ENCODE measurements at regions not wholly inside any gene's neighbourhood (a gene's known extent, or its start where the extent isn't known, plus 50 kb on each side); places are given as distances from the start of the nearest gene placed in this dataset.
"Not testable (repeated sequence)": the region's sequence is repeated elsewhere in the genome, so short reads cannot be mapped to it uniquely, and the experiment has no call there.

DNA sequence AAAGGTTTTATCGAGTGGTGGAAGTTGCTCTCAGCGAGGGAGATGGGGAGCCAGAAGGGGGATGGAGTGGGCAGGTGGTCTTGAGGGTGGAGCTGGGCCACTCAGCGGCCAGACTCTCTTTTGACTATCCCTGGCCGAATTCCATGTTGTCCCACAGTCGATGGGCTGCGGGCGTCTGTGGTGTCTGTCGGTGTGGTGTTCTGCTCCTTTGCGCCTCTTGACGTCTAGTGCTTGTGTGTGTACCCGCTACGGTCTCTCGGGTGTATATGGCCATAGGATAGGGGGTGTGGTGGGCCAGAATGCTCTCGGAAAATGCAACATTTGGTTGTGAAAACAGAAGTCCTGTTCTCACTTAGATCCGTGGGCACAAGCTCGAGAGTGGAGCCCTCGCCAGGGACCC, 297.0 kb downstream of the CGGBP1 start:
- no peaks in the 10 kb centered on the region for H3K36me3 ChIP-seq (ENCODE audit: insufficient read depth, low read length)
- no peak overlapping the region for H3K9ac ChIP-seq (ENCODE audit: low read depth, low read length)
- no peaks in the 10 kb centered on the region for H3K4me1 ChIP-seq (ENCODE audit: insufficient read depth, low read length)
- no peaks in the 10 kb centered on the region; the same call in 1 of the 2 replicates for H3K9me3 ChIP-seq (ENCODE audit: control insufficient read depth, insufficient read depth, low read length)

DNA sequence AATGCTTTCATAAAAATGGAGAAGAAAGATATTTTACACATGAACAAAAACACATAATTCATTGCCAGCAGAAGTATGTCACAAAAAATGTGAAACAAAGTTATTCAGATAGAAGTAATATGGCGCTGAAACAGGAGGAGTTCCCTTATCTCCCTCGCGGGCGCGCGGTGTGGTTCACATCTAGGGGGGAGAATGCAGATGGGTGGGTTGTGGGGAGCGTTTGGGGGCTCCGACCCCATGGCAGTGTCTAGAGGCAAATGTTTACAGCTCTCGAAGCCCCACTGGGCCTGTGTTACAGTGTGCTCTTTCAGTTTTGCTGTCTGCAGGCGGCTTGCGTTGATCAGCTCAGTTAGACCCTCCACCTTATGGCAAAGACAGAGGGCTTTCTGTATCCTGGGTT, 297.5 kb downstream of the CGGBP1 start:
- Histone ChIP-seq H3K9me3 (ENCODE audit: control insufficient read depth, insufficient read depth, low read length) (no peaks in the 10 kb centered on the region; the same call in 1 of the 2 replicates), H3K9ac (ENCODE audit: low read depth, low read length) (no peak overlapping the region), H3K36me3 (ENCODE audit: insufficient read depth, low read length) (no peaks in the 10 kb centered on the region), H3K4me1 (ENCODE audit: insufficient read depth, low read length) (no peaks in the 10 kb centered on the region)

DNA sequence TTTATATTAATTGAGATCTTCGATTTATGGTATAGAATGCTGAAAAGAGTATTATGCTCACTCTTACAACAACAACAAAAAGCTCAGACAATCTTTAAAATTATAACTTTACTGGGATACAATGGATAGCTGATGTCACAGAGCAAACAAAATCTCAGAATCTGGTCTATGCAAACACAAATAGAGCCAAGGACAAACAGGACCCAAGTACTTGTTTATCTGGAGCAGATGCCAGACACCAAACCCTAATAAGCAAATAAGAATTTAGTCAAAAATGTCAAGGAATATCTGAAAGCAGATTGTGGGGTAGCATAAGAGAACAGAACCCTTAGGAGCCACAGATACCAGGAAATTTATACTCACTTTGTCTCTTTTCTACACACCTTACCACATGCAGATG, 302.2 kb downstream of the CGGBP1 start:
- Histone ChIP-seq H3K4me1 (ENCODE audit: insufficient read depth, low read length) (peaks cover 8% of the 10 kb centered on the region; the same call in 1 of the 2 replicates), H3K9me3 (ENCODE audit: control insufficient read depth, insufficient read depth, low read length) (peaks cover 3% of the 10 kb centered on the region; the same call in 1 of the 2 replicates), H3K9ac (ENCODE audit: low read depth, low read length) (no peak overlapping the region), H3K36me3 (ENCODE audit: insufficient read depth, low read length) (no peaks in the 10 kb centered on the region)

DNA sequence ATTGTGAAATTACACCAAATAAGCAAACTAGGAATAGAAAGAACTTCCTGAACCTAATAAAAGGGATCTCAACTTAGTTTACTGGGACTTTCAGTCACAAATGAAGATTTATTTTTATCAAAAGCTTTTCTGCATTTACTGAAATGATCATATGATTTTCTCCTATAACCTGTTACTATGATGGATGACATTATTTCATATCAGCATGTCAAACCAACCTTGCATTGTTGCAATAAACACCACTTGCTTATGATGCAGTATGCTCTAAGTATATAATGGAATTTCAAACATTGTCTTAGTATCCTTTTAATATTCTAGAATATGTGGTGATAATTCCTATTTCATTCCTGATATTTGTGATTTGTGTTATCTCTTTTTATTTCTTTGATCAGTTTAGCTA, 303.0 kb downstream of the CGGBP1 start:
- Histone ChIP-seq H3K36me3 (ENCODE audit: insufficient read depth, low read length) (no peaks in the 10 kb centered on the region), H3K9me3 (ENCODE audit: control insufficient read depth, insufficient read depth, low read length) (peaks cover 3% of the 10 kb centered on the region; the same call in 1 of the 2 replicates), H3K9ac (ENCODE audit: low read depth, low read length) (no peak overlapping the region), H3K4me1 (ENCODE audit: insufficient read depth, low read length) (peaks cover 8% of the 10 kb centered on the region; the same call in 1 of the 2 replicates)

DNA sequence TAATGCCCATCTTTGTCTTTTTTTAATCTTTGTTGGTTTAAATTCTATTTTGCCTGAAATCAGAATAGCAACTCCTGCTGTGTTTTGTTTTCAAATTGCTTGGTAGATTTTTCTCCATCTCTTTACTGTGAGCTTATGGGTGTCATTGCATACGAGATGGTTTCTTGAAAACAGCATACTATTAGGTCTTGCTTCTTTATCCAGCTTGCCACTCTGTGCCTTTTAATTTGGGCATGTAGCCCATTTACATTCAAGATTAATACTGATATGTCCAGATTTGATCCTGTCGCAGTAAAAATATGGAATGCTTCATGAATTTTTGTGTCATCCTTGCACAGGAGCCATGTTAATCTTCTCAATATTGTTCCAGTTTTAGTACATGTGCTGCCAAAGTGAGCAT, 316.6 kb downstream of the CGGBP1 start:
- Histone ChIP-seq H3K9ac (ENCODE audit: low read depth, low read length) (no peak overlapping the region), H3K9me3 (ENCODE audit: control insufficient read depth, insufficient read depth, low read length) (peaks cover 6% of the 10 kb centered on the region), H3K36me3 (ENCODE audit: insufficient read depth, low read length) (no peaks in the 10 kb centered on the region), H3K4me1 (ENCODE audit: insufficient read depth, low read length) (no peaks in the 10 kb centered on the region)

DNA sequence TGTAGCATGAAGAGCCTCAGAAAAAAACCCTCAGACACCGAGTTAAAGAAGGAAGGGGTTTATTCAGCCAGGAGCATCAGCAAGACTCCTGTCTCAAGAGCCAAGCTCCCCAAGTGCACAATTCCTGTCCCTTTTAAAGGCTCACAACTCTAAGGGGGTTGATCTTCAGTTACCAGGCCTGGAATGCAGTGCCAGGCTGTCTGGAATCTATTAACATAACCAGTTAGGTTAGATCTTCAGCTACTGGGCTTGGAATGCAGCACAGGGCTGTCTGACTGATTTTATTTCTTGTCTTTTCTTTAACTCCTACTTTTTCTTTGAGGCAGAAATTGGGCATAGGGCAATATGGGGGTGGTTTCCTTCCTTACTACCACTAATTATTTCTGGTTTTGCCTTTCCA, 317.9 kb downstream of the CGGBP1 start:
- not testable (repeated sequence) for H3K4me1 ChIP-seq (ENCODE audit: insufficient read depth, low read length); H3K9ac ChIP-seq (ENCODE audit: low read depth, low read length); H3K36me3 ChIP-seq (ENCODE audit: insufficient read depth, low read length)

DNA sequence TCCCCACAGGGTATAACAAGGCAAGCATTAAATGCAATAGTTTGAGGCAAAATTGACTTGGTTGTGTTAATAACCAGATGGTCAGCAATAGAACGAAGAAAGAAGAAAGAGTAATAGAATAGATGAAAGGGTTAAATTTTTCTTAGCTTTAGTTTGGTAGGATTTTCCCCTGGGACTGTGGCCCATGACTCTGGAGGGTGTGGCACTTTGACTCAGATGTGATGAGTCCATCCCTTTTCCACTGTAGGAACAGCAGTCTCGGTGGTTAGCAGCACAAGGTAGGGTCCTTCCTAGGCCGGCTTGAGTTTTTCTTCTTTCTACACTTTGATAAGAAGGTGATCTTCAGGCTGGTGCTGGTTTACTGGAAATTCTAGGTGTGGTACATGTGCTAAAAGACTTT, 321.0 kb downstream of the CGGBP1 start:
- not testable (repeated sequence) for H3K36me3 ChIP-seq (ENCODE audit: insufficient read depth, low read length); H3K9me3 ChIP-seq (ENCODE audit: control insufficient read depth, insufficient read depth, low read length); H3K4me1 ChIP-seq (ENCODE audit: insufficient read depth, low read length); H3K9ac ChIP-seq (ENCODE audit: low read depth, low read length)

More for the DNA sequence above, 317.9 kb downstream of the CGGBP1 start:
- not testable (repeated sequence) for H3K9me3 ChIP-seq (ENCODE audit: control insufficient read depth, insufficient read depth, low read length)

DNA sequence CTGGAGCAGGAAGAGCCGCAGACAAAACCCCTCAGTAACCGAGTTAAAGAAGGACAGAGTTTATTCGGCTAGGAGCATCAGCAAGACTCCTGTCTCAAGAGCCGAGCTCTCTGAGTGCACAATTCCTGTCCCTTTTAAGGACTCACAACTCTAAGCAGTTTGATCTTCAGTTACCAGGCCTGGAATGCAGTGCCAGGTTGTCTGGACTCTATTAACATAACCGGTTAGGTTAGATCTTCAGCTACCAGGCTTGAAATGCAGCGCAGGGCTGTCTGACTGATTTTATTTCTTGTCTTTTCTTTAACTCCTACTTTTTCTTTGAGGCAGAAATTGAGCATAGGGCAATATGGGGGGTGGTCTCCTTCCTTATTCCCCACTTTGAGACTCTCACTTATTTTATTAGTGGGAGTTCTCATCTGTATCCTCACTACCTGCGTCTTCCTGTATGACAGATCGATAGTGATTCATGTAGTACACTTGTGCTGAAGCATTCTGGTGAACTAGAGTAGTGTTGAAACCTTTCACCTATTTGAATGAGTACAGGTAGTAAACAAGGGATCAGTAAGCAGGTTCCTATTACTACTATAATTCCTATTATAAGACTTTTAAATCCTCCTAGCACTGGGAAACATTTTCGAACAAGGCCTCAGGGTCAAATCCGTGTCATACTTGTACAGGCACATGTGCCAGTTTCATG, 325.0 kb downstream of the CGGBP1 start:
- H3K4me1 ChIP-seq (ENCODE audit: insufficient read depth, low read length), result no peaks in the 10 kb centered on the region
- no peak overlapping the region for H3K9ac ChIP-seq (ENCODE audit: low read depth, low read length)

DNA sequence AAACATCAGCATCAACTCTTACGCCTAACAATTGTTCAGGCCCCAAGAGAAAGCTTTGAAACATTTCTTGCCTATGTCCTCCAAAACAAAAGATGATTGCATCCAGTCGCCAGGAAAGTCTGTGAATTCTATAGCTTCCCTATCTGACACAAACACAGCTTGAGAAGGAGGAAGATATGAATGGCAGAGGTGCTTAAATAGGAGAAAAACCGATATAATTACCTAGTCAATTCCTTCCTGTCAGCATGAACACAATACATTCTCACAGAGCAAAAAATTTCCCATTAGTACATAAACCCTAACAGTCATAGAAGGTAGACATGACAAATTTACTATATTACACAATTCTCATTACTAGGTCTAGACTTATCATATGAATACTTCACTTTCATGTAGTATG, 326.5 kb downstream of the CGGBP1 start:
- Histone ChIP-seq H3K4me1 (ENCODE audit: insufficient read depth, low read length) (peaks cover 6% of the 10 kb centered on the region; the same call in 1 of the 2 replicates), H3K9me3 (ENCODE audit: control insufficient read depth, insufficient read depth, low read length) (peaks cover 8% of the 10 kb centered on the region; the same call in 1 of the 2 replicates), H3K9ac (ENCODE audit: low read depth, low read length) (no peak overlapping the region), H3K36me3 (ENCODE audit: insufficient read depth, low read length) (no peaks in the 10 kb centered on the region)

More for the DNA sequence above, 325.0 kb downstream of the CGGBP1 start:
- Histone ChIP-seq H3K36me3 (ENCODE audit: insufficient read depth, low read length) (no peaks in the 10 kb centered on the region), H3K9me3 (ENCODE audit: control insufficient read depth, insufficient read depth, low read length) (peaks cover 8% of the 10 kb centered on the region; the same call in 1 of the 2 replicates)

DNA sequence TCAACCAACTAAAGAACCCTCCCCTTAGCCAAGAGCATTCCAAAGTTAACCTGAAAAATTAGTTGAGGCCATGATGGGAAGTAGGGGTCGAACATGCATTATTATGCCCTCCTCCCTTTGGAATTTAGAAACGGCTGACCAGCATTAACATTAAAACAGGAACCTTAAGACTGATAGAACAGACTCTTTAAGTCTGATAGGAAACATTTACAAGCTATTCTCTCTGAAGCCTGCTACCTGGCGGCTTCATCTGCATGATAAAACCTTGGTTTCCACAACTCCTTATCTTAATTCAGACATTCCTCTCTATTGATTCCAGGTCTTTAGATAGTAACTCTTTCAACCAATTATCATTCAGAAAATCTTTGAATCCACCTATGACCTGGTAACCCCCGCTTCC, 331.0 kb downstream of the CGGBP1 start:
- Histone ChIP-seq H3K4me1 (ENCODE audit: insufficient read depth, low read length) (peaks cover 10% of the 10 kb centered on the region), H3K9ac (ENCODE audit: low read depth, low read length) (no peak overlapping the region; the same call in 1 of the 2 replicates), H3K36me3 (ENCODE audit: insufficient read depth, low read length) (no peaks in the 10 kb centered on the region), H3K9me3 (ENCODE audit: control insufficient read depth, insufficient read depth, low read length) (peaks cover 18% of the 10 kb centered on the region)

DNA sequence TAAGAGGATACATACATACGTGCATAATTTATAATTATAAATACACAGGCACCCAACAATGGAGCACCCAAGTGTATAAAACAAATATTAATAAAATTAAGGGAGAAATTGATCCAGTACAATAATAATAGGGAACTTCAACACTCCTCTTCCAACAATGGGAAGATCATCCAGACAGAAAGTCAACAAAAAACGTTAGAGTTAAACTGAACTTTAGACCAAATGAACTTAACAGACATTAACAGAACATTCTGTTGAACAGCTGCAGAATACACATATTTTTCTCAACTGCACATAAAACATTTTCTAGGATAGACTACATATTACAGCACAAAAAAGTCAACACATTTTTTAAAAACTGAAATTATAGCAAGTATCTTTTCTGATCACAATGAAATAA, 339.7 kb downstream of the CGGBP1 start:
- Histone ChIP-seq H3K9me3 (ENCODE audit: control insufficient read depth, insufficient read depth, low read length) (no peaks in the 10 kb centered on the region; the same call in none of the 2 replicates), H3K9ac (ENCODE audit: low read depth, low read length) (no peak overlapping the region), H3K36me3 (ENCODE audit: insufficient read depth, low read length) (no peaks in the 10 kb centered on the region), H3K4me1 (ENCODE audit: insufficient read depth, low read length) (no peaks in the 10 kb centered on the region)

DNA sequence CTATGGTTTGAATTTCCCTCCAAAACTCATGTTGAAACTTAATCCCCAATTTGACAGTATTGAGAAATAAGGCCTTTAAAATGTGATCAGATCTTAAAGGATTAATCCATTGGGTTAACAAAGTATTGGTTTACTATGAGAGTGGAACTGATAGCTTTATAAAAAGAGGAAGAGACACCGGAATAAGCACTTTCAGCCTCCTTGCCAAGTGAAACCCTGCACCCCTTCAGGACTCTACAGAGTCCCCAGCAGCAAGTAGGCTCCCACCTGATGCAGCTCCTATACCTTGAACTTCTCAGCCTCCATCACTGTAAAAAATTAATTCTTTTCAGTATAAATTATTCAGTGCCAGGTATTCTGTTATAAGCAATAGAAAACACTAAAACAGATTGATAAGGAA, 348.3 kb downstream of the CGGBP1 start:
- Histone ChIP-seq H3K4me1 (ENCODE audit: insufficient read depth, low read length) (no peaks in the 10 kb centered on the region), H3K36me3 (ENCODE audit: insufficient read depth, low read length) (no peaks in the 10 kb centered on the region), H3K9me3 (ENCODE audit: control insufficient read depth, insufficient read depth, low read length) (no peaks in the 10 kb centered on the region; the same call in 1 of the 2 replicates), H3K9ac (ENCODE audit: low read depth, low read length) (no peak overlapping the region)

DNA sequence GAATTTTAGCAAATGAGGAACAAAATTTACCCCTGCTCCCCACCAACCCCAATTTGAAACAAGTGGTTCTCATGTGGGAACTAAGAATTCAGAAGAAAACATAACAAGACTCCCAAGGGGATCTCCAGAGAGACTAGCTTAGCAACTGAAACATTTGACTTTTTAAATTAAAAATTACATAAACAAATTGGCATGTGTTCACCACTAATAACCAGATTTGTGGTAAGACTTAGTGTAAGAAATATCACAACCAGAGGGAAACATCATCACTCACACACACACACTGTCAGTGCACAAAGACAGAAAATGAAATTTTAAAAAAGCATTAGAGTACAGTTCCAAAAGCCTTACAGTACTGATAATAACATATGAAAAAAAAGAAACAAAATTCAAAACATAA, 348.8 kb downstream of the CGGBP1 start:
- H3K9me3 ChIP-seq (ENCODE audit: control insufficient read depth, insufficient read depth, low read length), result no peaks in the 10 kb centered on the region; the same call in 1 of the 2 replicates
- H3K4me1 ChIP-seq (ENCODE audit: insufficient read depth, low read length), result no peaks in the 10 kb centered on the region
- H3K36me3 ChIP-seq (ENCODE audit: insufficient read depth, low read length), result no peaks in the 10 kb centered on the region
- H3K9ac ChIP-seq (ENCODE audit: low read depth, low read length), result no peak overlapping the region

DNA sequence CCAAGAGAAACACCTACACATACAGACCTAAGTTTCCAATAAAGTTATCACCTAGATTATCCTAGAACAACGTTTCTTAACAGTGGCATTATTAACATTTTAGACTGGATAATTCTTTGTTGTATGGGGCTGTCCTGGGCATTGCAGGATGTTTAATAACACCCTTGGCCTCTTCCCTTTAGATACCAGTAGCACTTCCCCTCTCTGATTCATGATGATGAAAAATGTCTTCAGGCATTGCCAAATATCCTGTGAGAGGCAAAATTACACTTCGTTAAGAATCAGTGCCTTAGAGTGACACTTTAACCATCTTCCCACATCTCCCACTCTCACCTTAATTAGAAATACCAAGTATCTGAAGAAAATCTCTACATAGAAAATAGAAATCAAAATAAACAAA, 352.6 kb downstream of the CGGBP1 start:
- H3K36me3 ChIP-seq (ENCODE audit: insufficient read depth, low read length), result no peaks in the 10 kb centered on the region
- no peak overlapping the region for H3K9ac ChIP-seq (ENCODE audit: low read depth, low read length)
- H3K9me3 ChIP-seq (ENCODE audit: control insufficient read depth, insufficient read depth, low read length), result no peaks in the 10 kb centered on the region; the same call in 1 of the 2 replicates
- no peaks in the 10 kb centered on the region for H3K4me1 ChIP-seq (ENCODE audit: insufficient read depth, low read length)

DNA sequence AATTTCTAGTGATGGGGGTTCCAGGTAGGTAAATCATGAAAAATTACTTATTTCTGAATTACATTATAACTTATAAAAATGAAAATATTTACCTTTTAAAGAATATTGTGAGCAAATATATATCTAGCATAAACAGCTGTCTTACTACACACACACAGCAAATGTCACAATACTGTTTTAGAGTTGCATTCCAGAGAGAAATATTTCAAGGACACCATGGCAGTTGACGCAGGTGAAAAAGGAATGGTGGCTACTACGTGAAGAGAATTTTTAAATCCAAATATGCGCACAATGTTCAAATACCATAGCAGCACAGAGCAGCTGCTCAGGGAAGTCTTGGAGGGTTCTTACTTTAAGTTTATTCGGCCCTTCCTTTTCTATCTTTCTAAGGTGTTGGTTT, 356.2 kb downstream of the CGGBP1 start:
- Histone ChIP-seq H3K9me3 (ENCODE audit: control insufficient read depth, insufficient read depth, low read length) (no peaks in the 10 kb centered on the region), H3K4me1 (ENCODE audit: insufficient read depth, low read length) (no peaks in the 10 kb centered on the region), H3K36me3 (ENCODE audit: insufficient read depth, low read length) (no peaks in the 10 kb centered on the region), H3K9ac (ENCODE audit: low read depth, low read length) (no peak overlapping the region)
